Sigmoid colon (tissue), 4 donors: ENCODE measurements at regions not wholly inside any gene's neighbourhood (a gene's known extent, or its start where the extent isn't known, plus 50 kb on each side); places are given as distances from the start of the nearest gene placed in this dataset.

Experiments used
- EP300 ChIP-seq, 4 donors: sonication (generic); formaldehyde crosslinking; IDR thresholded peaks; one replicate each; pipeline ENCODE4 v1.6.1; 2017; ENCODE audit warnings: antibody characterized with exemption in 4 of 4
- POLR2A ChIP-seq, 2 donors: fragments of 450-650 bp; IDR thresholded peaks; one replicate each; pipeline ENCODE4 v1.6.1; 2016; ENCODE audit warnings: antibody characterized with exemption in 2 of 2, mild to moderate bottlenecking in 2 of 2, moderate library complexity in 2 of 2
- TF ChIP-seq, protein P1 (sequence below), 4 experiments: fragments of 450-650 bp in 3 of 4; fragments of 200-600 bp in 1 of 4; IDR thresholded peaks; one replicate each; pipeline ENCODE4 v1.5.1; 2016 to 2019; ENCODE audit warnings: antibody characterized with exemption in 4 of 4, mild to moderate bottlenecking in 3 of 4, moderate library complexity in 2 of 4

DNA sequence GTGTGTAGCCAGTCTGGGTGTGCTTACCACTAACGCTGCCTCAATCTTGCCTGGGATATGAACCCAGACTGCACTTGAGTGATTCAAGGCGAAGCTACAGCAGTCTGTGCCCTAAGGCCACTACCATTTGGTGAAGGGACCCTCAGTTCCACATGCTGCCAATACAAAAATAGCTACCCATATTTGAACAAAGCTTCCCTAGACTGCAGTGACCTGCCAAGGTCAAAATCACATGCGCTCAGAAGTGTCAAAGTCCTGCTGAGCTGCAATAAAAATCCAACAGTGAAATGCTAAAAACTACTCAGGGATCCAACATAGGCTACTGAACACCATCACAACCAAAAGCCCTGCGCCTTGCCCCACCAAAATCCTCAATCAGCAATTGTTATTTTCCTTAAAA, 472.3 kb upstream of the VSTM2A start:
- TF ChIP-seq, protein P1, sequence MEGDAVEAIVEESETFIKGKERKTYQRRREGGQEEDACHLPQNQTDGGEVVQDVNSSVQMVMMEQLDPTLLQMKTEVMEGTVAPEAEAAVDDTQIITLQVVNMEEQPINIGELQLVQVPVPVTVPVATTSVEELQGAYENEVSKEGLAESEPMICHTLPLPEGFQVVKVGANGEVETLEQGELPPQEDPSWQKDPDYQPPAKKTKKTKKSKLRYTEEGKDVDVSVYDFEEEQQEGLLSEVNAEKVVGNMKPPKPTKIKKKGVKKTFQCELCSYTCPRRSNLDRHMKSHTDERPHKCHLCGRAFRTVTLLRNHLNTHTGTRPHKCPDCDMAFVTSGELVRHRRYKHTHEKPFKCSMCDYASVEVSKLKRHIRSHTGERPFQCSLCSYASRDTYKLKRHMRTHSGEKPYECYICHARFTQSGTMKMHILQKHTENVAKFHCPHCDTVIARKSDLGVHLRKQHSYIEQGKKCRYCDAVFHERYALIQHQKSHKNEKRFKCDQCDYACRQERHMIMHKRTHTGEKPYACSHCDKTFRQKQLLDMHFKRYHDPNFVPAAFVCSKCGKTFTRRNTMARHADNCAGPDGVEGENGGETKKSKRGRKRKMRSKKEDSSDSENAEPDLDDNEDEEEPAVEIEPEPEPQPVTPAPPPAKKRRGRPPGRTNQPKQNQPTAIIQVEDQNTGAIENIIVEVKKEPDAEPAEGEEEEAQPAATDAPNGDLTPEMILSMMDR (IDR thresholded peaks at IDR 0.05), result no peak
- TF ChIP-seq POLR2A (IDR thresholded peaks at IDR 0.05) (no peak), EP300 (IDR thresholded peaks at IDR 0.05) (no peak)
